ENCODE measurements at regions not wholly inside any gene's neighbourhood (a gene's known extent, or its start where the extent isn't known, plus 50 kb on each side); places are given as distances from the start of the nearest gene placed in this dataset.

DNA sequence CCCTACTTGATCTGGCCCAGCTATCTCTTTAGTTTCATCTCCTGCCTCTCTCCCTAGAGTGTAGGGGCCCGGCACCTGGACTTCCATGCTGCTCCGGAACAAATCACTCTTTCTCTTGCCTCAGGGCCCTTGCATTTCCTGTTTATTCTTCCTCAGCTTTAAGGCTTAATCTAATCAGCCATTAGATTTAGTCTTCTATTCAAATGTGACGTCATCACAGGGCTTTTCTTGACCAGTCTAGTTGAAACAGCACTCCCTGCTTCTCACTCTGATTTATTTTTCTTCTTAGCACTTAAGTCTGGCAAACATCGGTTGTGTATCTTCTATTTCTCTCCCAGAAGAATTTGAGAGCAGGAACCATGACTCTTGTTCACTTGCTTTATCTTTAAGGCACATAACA is 564.1 kb downstream of the EFNB2 start:
- no peak for DNase-seq

DNA sequence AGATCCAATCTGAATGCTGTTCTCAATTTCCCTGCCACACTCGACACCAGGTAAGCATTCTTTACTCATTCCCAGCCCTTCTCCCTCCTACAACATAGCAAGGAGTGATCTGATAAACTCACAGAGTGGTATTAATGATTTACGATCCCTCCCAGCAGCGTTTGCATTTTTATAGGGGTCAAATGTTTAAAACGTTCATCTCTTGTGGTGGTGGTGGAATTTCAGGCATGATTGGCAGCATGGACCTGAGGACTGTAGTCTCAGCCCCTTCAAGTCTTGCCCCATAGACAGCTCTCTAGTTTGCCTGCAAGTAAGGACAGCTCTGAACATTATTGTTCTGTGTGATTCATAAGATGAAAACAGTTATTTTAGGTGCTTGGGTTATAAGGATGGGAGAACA is 565.7 kb downstream of the EFNB2 start:
- DNase-seq, result no peak

DNA sequence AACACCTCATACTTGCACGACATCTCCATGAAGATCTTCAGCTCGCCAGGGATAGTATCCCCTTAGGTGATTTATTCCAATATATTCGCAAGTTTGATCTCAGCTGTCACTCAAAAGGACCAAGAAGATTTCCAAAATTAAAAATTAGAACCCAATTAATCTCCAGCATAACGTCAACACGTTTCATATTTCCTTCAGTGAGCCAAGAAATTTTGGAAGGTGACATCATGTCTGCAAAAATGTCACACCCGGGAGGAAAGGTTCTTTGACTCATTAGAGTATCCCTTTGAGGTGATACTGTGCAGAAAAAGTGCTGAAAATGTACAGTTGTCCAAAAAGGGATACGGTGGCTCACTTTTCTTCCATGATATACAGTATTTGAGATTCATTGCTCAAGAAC is 569.6 kb downstream of the EFNB2 start:
- DNase-seq, result no peak

GRCh38 chr13:105962080-105962479 is 573.4 kb downstream of the EFNB2 start:
- DNase-seq, result no peak

DNA sequence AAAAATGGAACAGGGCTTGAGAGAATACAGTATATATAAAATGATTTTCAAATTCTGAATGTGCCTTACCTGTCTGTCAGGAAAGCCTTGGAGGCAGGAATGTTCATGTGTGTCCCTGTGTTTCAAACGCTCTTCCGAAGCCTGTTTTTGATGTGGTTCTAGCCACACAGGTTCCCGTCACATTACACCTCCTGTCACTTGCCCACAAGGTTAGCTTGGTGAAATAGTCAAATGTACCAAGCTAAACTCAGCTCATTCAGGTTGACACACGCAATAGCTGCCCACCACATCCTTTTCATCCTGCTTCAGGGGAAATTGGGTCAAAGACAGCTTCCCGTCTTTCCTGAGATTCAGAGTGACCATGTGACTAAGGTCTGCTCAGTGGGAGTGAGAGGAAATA is 574.0 kb downstream of the EFNB2 start:
- no peak for DNase-seq

- DNase-seq, result no peak
These were observed 575.1 kb downstream of the EFNB2 start for GRCh38 chr13:105960326-105960725.

GRCh38 chr13:105959876-105960275 is 575.6 kb downstream of the EFNB2 start:
- no peak for DNase-seq

GRCh38 chr13:105957769-105958438 is 577.6 kb downstream of the EFNB2 start:
- no peak for DNase-seq

DNA sequence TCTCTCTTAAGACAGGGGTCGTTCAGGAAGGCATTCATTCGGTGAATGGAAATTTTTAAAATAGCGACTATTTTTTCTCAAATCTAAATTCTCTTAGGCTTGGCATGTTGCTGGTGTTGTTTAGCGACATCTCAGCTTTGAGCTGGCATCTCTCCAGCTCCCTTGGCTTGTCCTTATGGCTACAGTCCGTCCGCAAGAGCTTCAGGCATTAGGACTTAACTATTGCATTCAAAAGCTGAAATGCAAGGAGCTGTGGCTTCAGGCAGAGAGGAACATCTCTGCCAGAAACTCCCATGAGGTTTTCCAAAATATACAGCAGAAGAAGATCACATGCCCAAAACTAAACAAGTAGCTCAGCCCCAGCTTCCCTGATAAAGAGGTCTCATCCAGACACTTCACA is 578.5 kb downstream of the EFNB2 start:
- no peak for DNase-seq

DNA sequence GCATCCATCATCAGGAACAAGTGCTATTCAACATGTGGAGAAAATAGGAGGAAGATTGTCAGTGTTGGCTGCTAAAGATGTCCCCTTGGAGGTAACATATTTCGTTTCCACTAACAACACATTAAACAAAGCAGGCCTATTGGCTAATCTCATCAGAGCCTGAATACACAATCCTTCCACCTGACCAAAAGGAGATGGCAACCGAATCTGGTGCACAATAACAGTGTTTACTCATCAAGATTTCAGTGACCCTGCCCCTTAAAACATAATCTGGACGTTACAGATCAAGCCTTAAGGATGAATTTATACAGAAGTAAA is 582.5 kb downstream of the EFNB2 start:
- DNase-seq, result no peak

DNA sequence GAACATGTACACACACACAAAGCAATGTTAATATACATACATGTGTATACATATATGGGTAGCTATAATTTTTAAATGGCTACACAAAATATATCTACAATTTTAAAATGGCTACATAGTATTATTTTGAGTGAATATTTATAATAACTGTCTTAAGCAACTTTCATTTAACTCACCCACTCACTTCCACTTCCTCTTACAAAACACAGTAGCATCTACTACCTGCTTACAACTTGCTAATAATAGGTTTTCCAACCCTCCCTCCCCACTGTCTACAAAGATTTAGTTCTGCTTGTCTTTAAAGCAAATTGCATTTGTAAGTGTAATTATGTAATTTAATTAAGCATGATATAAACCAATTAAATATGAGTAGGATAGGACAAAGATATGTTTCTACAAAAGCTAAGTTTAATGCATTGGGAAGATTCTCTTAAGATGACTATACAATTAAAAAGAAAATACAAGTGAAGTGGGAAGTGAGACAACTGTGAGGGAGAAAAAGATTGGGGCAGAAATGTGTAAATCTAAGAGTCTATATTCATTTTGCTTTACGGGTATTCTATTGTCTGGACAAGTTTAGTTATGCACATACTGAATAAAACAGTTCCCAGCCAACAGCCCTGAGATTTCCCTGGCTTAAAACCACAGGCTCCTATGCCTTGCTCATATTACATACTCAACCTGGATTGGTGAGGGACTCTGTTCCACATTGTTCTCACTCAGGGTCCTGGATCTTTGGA is 583.1 kb downstream of the EFNB2 start:
- no peak for DNase-seq

DNA sequence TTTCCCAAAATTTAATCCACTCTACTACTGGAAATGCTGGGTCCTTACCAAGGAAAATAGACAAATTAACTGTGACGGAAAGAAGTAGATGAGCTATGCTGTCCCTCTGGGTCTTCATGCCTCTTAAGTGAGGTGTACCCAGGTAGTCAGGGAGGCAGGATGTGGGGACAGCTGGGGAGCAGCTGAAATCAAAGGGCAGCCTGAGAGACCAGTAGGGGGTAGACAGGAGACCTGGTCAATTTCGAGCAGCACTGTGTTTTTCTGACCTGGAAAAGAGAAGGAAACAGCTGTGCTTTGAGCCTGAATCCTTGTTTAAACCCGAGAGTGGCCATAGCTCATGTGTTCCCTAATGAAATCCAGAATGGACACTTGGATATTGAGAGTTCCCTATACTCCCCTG is 587.3 kb downstream of the EFNB2 start:
- DNase-seq, result no peak

DNA sequence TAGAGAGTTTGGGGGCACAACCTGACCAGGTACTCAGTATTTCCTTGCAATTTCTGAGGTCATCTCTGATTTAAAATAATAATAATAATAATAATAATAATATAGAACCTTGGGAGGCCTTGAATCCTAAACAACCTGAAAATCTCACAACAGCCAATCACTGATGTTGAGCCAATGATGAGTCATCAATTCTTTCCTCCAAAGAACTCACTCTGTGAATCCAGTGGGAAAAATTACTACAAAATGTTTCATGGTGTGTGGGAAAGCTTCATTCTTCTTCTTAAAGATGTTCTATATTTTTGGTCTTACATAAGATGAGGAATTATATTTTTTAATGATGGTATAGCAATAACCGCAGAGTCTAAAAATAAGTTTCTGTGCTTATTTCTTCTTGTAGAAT is 594.6 kb downstream of the EFNB2 start:
- DNase-seq, result no peak

- DNase-seq, result no peak
These were observed 598.0 kb downstream of the EFNB2 start for GRCh38 chr13:105937451-105937850.

DNA sequence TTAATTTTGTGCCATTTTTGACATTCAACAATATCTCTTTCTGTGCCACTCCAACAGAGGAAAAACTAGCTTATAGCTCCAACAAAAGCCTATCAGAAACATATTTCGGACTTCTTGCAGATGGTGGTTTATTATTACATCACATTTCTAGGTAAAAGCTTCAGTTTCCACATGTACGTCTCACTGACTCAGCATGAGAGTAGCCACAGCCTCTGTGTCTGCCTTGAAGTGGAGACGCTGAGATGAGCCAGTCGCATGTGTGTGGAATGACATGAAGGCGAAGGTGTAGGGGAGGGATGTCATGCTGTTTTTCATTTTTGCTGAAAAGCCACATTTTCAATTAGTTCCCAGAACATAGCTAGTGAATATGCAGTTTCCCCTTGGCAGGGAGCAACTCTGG is 598.6 kb downstream of the EFNB2 start:
- no peak for DNase-seq

DNA sequence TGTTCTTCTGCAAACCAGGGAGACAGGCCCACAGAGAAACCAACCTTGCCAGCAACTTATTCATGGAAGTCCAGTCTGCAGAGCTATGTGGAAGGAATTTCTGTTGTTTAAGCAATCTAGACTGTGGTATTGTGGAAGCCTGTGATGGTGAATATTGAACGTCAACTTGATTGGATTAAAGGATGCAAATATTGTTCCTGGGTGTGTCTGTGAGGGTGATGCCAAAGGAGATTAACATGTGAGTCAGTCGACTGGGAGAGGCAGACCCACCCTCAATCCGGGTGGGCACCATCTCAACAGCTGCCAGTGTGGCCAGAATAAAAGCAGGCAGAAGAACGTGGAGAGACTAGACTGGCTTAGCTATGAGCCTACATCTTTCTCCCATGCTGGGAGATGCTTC is 606.0 kb downstream of the EFNB2 start:
- DNase-seq, result no peak

GRCh38 chr13:105928901-105929300 is 606.6 kb downstream of the EFNB2 start:
- no peak for DNase-seq

DNA sequence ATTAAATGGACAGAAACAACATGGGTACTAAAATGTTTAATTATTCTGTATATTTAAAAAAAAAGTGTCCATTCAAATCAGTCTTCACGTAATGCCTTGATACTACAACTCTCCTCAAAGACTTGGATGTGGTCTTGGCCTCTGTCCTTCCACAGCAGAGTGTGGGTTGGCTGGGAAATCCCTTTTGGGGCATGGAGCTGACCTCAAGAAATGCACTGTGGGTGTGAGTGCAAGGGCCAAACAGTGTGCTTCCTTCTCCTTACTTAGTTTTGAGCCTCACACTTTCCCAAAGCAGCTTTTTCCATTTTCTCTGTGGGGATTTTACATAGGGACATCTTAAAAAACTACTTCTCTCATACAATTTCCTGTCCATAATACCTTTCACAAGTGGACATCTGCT is 607.4 kb downstream of the EFNB2 start:
- DNase-seq, result no peak

DNA sequence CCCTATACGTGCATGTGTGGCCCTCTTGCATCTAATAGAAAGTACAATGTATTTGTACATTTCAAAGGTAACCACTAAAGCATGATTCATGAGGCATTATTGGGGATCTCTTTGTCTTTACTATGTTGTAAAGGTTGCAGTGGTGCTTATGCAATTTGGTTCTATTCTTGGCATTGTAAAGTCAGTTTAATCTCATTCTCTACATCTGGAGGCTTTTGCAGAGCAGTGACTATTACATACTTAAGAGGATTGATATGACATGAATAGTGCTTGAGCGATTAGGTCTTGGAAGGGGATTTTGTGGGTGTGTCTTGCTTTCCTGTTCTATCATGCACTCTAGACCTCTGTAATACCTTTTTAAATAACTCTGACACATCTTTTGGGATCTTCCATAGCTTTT is 610.0 kb downstream of the EFNB2 start:
- no peak for DNase-seq

DNA sequence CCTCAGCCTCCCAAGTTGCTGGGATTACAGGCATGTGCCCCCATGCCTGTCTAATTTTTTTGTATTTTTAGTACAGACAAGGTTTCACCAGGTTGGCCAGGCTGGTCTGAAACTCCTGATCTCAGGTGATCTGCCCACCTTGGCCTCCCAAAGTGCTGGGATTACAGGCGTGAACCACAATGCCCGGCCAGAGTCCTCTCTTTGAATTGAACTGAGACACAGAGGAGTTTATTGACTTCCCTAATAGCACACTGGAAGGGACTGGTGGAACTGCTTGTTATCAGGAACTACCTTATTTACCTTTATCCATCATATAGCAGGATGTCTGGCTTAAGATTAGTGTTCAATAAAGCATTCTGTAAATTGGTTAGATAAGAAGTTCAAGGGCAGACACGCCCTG is 613.8 kb downstream of the EFNB2 start:
- DNase-seq, result no peak

- no peak for DNase-seq
These were observed 615.1 kb downstream of the EFNB2 start for GRCh38 chr13:105920370-105920769.

DNA sequence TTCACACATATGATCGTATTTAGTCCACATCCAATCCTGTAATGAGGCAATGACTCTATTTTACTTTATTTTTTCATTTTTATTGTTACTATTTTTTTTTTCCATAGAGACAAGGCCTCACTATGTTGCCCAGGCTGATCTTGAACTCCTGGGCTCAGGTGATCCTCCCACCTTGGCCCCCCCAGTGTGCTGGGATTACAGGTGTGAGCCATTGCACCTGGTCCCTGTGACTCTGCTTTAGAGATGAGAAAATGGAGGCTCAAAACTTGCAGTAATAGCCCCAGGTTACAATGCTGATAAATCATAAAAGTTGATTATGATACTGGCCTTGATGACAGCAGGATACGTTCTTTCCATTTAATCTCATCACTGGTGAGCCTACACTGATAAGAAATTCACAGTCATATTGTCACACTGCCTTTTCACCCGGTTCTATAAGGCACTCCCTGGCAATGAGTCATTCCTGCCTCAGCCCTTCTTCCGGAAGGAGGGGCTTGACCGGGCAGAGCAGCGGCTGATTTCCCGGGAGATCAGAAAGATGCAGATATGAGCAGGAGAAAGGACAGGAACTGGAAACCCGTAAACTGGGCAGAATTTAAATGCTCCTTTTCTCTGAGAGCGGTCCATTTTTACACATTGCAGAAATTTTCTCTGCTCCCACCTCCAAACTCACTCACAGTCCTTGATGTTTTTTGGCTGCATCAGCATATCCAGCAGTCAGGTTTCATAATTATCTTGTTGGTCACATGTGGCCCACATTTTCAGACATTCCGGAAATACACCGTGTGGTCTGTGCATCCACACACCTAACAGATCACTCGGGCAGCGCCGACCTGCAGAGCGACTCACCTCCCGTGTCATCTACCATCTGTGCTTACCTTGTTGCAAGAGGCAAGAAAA is 616.4 kb downstream of the EFNB2 start:
- DNase-seq, result no peak

GRCh38 chr13:105915146-105915850 is 620.2 kb downstream of the EFNB2 start:
- DNase-seq, result no peak
